ENCODE measurements at regions not wholly inside any gene's neighbourhood (a gene's known extent, or its start where the extent isn't known, plus 50 kb on each side); places are given as distances from the start of the nearest gene placed in this dataset.

DNA sequence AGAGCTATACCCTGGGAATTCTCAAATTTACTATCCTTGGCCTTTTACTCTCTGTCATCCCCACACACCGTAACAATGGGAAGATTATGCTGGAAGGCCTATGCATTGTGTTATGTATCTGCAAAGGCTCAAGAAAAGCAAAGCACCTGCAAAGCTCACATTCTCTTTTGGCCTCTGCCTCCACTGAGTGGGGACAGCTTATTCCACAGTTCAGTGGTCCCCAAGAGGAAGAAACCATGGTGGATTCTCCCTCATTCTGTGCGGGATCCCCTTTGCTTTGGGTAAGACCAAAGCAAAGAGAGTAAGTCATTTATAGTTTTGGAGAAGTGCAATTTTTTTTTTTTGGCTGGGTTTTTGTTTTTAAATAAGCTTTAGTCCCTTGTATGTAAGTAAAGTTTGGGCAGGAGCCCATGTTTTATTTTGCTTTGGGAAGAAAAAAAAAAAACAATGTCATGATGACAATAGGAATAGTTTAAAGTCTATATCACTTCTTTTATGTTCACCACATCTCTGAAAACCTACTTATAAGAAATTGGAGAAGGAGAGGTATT lies 530.6 kb downstream of the FGF9 start:
- TF ChIP-seq, protein P1, sequence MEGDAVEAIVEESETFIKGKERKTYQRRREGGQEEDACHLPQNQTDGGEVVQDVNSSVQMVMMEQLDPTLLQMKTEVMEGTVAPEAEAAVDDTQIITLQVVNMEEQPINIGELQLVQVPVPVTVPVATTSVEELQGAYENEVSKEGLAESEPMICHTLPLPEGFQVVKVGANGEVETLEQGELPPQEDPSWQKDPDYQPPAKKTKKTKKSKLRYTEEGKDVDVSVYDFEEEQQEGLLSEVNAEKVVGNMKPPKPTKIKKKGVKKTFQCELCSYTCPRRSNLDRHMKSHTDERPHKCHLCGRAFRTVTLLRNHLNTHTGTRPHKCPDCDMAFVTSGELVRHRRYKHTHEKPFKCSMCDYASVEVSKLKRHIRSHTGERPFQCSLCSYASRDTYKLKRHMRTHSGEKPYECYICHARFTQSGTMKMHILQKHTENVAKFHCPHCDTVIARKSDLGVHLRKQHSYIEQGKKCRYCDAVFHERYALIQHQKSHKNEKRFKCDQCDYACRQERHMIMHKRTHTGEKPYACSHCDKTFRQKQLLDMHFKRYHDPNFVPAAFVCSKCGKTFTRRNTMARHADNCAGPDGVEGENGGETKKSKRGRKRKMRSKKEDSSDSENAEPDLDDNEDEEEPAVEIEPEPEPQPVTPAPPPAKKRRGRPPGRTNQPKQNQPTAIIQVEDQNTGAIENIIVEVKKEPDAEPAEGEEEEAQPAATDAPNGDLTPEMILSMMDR (IDR thresholded peaks at IDR 0.05 in 4 of 5, conservative IDR thresholded peaks at IDR 0.05 in 1 of 5): no peak
- TF ChIP-seq POLR2A (IDR thresholded peaks at IDR 0.05): no peak

All from gastrocnemius medialis (tissue), 4 donors.